K562 (cell line): ENCODE measurements at regions not wholly inside any gene's neighbourhood (a gene's known extent, or its start where the extent isn't known, plus 50 kb on each side); places are given as distances from the start of the nearest gene placed in this dataset.

Experiments used
- CHD7 ChIP-seq: fragments of 200-600 bp; sonication (generic); IDR thresholded peaks from one replicate; pipeline ENCODE4 v1.6.1; 2012; ENCODE audit warnings: mild to moderate bottlenecking, low read depth, low read length, inconsistent platforms
- FOXP1 ChIP-seq: sonication (generic); formaldehyde crosslinking; IDR thresholded peaks from 2 replicates; pipeline ENCODE4 v1.8.0; 2022; ENCODE audit warnings: mild to moderate bottlenecking, missing genetic modification reagents
- HEY1 ChIP-seq: fragments of 250-450 bp; sonication (Bioruptor Pico); IDR thresholded peaks from 2 replicates; pipeline ENCODE4 v1.5.0; 2020; ENCODE audit warnings: mild to moderate bottlenecking, moderate library complexity, borderline replicate concordance
- TAL1 ChIP-seq: fragments of 450-650 bp; IDR thresholded peaks from 2 replicates; pipeline ENCODE4 v1.6.1; 2016; ENCODE audit warnings: mild to moderate bottlenecking
- ZNF253 ChIP-seq: fragments of 250-450 bp; sonication (Bioruptor Pico); conservative IDR thresholded peaks from 2 replicates; pipeline ENCODE4 v1.6.1; 2021; ENCODE audit warnings: mild to moderate bottlenecking
- ZNF512 ChIP-seq: IDR thresholded peaks from 2 replicates; pipeline ENCODE4 v1.6.1; 2016; ENCODE audit warnings: missing genetic modification characterization, missing compliant biosample characterization
- ZNF717 ChIP-seq: fragments of 250-450 bp; sonication (Bioruptor Pico); IDR thresholded peaks from 2 replicates; pipeline ENCODE4 v1.5.0; 2021

GRCh38 chr10:64630534-64630933 is 1109.3 kb downstream of the REEP3 start (continued):
- TF ChIP-seq CHD7 (no peak), TAL1 (no peak), HEY1 (CRISPR knock-in tag) (no peak), ZNF253 (CRISPR knock-in tag) (no peak), ZNF512 (tag) (no peak), FOXP1 (CRISPR knock-in tag) (no peak), ZNF717 (CRISPR knock-in tag) (no peak)
